GM12873 (cell line): ENCODE measurements at regions not wholly inside any gene's neighbourhood (a gene's known extent, or its start where the extent isn't known, plus 50 kb on each side); places are given as distances from the start of the nearest gene placed in this dataset.

Experiments used
- TF ChIP-seq, protein P1 (sequence below): IDR thresholded peaks from 2 replicates; pipeline ENCODE4 v1.5.1; 2012; ENCODE audit warnings: low read depth, mild to moderate bottlenecking, moderate library complexity, low read length, control low read depth; ENCODE audit not compliant: insufficient read depth; ENCODE audit errors: missing control alignments

DNA sequence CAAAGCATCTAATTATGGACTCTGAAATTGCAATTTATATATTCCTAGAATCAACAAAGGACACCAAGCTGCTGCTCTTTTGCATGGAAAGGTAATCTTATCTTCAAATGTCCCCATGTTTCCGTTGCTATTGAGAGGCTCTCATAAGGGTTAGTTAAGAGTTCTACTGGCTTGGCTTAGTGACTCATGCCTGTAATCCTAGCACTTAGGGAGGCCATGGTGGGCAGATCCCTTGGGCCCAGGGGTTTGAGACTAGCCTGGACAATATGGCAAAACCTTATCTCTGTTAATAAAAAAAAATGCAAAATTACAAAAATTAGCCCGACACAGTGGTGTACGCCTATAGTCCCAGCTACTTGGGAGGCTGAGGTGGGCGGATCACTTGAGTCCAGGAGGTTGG is 93.4 kb upstream of the RAPGEF2 start:
- TF ChIP-seq, protein P1, sequence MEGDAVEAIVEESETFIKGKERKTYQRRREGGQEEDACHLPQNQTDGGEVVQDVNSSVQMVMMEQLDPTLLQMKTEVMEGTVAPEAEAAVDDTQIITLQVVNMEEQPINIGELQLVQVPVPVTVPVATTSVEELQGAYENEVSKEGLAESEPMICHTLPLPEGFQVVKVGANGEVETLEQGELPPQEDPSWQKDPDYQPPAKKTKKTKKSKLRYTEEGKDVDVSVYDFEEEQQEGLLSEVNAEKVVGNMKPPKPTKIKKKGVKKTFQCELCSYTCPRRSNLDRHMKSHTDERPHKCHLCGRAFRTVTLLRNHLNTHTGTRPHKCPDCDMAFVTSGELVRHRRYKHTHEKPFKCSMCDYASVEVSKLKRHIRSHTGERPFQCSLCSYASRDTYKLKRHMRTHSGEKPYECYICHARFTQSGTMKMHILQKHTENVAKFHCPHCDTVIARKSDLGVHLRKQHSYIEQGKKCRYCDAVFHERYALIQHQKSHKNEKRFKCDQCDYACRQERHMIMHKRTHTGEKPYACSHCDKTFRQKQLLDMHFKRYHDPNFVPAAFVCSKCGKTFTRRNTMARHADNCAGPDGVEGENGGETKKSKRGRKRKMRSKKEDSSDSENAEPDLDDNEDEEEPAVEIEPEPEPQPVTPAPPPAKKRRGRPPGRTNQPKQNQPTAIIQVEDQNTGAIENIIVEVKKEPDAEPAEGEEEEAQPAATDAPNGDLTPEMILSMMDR = no peak

DNA sequence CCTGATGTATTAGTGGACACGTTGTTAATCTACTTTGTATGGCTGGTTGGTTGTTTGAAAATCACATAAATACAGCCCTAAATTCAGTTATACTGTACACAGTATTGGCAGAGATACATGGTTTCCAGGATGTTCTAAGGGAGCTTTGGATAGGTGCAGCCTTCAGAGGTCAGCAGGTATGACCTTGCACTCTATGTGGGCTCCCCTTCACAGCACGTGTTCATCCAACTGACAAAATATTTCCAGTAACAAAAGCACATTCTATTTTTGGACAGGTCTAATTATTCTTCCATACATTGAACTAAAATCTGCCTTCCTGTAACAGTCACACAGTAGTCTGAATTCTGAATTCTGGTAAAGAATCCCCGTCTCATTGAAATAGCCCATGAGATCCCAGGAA is 92.8 kb upstream of the RAPGEF2 start:
- TF ChIP-seq, protein P1 = no peak

DNA sequence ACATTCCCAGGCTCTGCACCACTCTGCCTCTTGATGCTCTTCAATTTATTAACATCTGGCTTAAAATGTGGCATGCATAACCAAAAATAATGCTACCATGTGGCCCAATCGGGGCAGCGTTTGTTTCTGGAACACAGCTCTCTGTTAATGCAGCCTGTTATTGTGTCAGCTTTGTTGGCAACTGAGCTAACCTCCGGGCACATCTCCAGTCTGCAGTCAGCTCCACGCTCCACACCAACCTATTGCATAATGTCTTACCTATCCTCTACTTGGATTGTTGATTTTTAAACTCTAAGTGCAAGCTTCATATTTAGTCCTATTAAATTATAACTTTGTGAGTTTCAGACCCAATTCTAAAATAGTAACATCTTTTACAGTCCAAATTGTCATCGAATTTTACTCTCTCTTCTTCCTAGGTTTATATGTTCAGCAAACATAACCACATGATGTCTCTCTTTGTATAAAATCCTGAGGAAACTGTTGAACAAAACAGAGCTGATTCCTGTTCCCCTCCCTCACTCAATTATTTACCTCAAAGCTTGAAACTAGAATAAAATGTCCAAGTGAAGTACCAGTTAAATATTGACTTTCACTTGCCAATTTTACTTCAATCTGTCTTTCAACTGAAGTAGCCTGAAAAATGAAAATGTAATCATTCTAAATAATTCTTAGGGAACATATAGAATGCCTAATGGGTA is 92.2 kb upstream of the RAPGEF2 start:
- TF ChIP-seq, protein P1 = no peak

DNA sequence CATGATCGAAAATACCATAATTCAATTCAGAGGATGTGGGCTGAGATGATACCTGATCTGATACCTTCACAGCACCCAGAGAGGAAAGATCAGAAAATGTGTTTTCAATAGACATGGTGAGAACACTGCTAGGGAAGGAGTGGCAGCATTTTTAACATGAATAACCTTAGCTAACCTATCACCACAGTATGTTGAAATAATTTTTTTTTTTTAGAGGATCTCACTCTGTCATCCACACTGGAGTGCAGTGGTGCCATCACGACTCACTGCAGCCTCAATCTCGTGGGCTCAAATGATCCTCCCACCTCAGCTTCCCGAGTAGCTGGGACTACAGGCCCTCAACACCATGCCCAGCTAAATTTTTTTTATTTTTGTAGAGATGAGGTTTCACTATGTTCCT is 90.5 kb upstream of the RAPGEF2 start:
- TF ChIP-seq, protein P1 = no peak

DNA sequence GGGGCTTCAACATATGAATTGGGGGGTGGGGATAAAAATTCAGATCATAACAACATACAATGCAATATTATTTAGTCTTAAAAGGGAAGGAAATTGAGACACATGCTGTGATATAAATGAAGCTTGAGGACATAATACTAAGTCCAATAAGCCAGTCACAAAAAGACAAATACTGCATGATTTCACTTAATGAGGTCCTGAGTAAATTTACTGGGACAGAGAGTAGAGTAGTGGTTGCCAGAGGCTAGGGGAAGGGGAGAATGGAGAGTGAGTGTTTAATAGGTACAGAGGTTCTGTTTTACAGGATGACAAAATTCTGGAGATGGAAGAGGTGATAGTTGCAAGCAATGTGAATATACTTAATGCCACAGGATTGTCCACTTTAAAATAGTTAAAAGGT is 89.2 kb upstream of the RAPGEF2 start:
- TF ChIP-seq, protein P1 = no peak

DNA sequence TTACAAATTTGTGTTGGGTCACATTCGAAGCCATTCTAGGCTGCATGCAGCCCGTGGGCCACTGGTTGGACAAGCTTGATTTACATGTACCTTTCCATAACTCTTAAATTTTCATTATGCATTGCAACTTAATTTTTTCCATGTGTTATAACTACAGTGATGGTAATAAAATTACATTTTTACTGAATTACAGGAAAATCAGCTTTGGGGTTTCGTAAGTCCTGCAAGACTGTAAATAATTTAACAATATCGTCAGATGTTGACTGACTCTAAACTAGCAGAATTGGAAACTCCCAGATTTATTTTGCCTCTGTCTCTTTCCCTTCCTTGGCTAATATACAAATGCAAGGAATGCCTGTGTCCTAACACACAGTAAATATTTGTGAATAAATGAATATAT is 88.0 kb upstream of the RAPGEF2 start:
- TF ChIP-seq, protein P1 = no peak

DNA sequence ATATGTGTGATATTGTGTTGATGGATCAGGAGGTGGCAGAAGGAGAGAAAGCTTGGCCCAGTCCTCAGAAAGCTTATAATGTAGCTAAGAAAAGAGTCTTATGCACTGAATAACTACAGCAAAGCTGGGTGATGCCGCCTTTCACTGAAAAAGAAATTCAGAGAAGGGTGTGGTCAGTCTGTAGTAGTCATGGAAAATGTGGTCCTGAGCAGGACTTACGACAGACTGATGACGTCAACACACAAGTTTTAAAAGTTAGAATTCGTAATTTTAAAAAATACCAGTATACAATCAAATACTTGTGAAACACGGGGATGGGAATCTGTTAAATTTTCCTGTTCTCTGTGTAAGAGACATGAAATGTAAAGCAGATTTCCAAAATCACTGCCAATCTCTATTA is 87.0 kb upstream of the RAPGEF2 start:
- TF ChIP-seq, protein P1 = no peak
